ENCODE measurements at regions not wholly inside any gene's neighbourhood (a gene's known extent, or its start where the extent isn't known, plus 50 kb on each side); places are given as distances from the start of the nearest gene placed in this dataset.

DNA sequence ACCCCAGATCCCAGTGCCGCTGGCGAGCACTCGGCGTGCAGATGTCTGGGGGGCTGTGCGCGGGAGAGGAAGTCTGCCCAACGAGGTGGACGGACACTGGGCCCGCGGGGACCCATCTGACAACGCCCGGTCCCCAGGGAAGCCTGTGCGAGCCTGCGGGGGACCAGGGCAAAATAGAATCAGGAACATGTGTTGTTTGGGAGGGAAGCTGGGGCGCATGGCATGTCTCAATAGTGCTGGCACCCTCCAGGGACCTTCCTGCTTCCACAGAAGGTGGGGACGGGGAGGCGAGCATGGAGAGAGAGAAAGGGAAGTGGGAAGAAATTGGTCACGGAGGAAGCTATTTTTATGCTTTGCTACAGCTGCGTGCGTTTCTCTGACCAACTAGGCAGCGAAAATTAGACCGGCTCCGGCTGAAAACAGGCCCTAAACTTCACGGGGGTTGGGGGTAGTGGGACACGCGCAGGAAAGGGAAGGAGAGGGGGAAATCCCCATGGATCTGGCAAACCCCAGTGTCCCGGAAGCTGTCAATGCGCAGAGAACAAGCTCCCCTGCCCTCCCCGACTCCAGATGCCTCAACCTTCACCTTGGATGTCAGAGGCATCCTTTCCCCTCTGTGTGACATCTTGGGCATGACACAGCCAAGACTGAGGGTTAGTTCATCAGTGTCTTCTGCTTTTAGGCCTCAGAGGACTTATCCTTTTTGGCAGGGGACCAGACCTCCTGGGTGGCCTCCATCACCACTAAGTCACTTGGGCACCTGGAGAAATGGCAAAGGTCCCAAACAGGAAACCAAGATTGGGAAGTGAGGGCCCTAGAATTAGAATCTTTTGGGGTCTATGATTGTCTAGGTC, 169.8 kb upstream of the BCOR start:
- FAIRE-seq: no peak

DNA sequence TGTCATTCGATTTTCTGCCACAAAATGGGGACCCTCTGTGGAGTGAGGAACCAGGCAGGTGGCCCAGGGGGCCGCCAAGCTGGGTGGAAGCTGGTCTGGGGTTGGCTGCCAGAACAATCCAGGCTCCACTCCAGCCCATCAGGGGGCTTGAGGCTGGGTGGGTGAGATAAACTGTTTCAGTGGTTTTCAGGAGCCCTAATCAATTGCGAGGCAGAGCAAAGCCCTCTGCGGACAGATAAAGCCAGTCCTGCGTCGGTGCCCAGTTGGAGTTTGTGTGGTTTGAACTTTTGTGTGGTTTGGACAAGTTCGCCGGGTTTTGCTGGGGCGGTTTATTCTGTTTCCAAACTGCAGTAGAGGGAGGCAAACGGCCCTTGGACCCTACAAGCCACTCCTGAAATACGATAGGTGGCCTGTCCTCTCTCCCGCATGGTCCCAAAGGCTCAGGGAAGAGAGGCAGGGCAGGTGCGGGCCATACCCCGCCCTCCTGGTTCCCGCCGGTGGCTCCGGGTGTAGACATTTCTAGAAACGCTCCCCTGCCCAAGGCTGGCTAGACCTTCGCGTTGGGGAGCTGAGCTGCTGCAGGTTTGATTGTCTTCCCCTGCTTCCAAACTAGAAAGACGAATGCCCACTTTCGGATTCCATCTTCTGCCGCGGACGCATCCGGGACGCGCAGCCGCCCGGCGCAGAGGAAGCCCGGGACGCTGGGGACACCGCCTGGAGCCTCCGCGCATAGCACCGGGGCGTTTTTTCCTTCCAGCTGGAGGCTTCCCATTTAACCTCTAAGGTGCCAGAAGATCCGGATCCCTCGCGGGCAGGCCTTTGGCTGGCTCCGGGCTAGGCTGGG, 169.0 kb upstream of the BCOR start:
- FAIRE-seq: no peak

DNA sequence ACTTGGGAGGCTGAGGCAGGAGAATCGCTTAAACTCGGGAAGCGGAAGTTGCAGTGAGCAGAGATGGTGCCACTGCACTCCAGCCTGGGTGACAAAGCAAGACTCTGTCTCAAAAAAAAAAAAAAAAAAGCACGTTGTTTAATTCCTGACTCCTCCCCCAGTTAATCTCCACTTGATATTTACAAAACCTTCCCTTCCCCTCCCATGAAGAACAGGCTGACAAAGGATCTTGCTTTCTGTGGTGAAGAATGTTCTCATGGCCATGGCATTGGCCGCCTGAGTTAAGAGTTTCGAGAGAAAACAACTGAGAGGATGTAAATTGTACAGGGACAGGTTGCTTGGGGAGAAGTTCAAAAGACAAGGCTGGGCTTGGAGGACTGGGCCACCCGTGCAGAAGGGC, 168.2 kb upstream of the BCOR start:
- no peak for FAIRE-seq

DNA sequence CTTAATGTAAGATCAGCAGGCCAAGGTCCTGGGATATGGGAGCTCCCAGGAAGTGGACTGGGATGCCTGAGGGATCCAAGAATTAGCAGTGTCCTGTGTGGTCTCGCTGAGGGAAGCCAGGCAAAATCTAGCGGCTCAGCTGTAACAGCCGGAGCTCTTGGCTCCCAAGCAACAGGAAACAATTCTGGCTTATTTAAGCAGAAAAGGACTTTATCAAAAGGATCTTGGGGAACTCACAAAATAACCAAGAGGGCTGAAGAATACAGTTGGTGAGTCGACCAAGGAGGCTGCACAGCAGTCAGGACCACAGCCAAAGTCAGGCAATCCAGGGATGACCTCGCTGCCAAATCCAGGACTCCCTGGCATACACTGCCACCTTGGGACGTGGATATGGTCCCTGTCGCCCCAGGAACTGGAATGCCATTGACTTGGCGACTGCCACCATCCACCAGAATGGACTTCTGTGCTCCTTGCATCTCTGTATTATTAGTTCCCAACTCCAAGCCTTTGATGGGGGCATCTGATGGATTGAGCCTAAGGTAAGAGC, 165.3 kb upstream of the BCOR start:
- no peak for FAIRE-seq

DNA sequence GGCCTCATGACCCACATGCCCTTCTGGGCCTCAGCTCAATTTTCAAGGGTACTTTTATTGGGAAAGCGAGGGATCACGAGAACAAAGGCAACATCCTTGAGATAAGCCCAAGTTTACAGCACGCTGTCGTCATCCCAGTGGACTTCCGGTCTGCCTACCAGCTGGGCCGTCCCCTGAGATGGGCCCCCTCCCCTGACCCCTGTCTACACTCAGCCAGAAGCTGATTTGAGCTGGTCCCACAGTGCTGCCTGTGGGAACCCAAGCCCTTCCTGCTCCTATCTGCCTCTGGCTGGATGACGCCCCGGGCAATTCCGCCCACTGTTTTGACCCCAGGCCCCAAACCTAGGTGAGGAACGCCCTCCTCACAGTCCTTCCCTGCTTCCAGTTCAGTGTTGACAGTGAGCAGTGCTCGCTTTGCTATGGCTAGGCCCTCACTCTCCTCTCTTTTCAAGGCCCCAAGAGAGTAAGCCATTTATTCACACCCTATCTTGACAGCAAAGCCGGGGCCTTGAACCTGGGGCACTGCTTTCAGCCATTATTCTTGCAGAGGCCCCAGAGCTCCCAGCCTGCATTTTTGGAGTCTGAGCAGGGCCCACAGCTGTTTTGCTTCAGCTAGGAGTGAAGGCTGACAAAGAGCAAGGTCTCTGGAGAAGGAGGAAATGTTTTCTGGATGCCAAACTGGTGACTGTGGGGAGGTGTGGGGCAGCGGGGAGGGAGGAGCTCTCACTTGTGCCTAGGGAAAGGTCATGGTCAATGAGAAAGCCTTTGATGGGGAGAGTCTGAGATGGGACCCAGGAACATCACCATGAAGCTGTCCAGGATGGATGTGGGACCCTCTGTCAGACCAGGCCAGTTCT, 164.6 kb upstream of the BCOR start:
- FAIRE-seq: no peak

DNA sequence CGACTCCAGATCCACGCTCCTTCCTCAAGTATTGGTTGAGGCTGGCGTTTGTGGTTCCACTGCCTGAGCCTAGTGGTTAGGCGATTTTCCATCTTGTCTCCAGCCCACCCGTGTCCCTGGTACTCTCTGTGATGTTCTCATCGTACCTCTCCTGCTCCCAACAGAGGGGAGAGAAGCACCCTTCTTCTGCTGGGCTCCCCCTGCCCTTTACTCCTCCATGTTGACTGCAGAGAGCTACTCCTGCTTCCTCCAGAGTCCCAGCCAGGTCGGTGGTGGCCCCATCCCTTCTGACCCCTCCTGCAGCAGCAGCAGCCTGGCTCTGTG, 164.0 kb upstream of the BCOR start:
- no peak for FAIRE-seq

DNA sequence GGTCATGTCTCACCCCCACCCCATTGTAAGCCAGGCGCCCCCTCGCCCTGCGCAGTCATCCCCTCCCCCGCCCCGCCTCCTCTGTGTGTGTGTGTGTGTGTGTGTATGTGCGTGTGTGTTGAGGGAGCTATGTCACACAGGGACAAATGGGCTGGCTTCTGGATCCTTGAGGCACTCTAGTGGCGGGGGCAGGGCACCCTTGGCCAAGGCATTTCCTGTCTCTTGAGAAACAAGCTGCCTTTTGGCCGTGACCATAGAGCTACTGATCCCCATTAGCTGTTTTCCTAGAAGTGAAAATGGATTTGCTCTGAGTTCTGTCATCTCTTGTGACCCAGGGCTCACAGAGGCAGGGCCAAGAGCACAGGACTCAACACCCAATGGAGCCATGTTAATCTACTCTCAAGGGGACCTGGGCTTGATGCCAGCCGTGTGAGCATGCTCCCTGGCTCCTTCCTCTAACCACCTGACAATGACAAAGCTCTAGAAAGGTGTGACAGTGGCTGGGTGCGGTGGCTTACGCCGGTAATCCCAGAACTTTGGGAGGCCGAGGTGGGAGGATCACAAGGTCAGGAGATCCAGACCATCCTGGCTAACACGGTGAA, 162.5 kb upstream of the BCOR start:
- no peak for FAIRE-seq

DNA sequence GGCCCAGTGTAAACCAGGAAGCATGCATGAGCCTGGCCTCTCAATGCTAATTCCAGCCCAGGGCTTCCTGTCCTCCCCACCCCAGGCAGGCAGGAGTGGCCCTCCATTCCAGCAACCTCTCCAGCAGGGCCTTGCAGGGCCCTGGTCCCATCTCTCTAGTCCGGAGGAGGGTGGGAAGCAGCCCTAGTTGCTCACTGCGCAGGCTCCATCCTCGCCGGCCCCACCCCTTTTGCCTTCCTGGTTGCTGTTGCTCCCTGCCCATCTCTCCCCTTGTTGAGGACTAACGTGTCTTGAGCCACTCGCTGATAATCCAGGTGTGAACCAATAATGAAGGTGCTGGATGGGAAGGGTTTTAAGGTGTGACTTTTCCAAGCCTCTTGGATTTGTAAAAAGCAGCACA, 161.2 kb upstream of the BCOR start:
- no peak for FAIRE-seq

DNA sequence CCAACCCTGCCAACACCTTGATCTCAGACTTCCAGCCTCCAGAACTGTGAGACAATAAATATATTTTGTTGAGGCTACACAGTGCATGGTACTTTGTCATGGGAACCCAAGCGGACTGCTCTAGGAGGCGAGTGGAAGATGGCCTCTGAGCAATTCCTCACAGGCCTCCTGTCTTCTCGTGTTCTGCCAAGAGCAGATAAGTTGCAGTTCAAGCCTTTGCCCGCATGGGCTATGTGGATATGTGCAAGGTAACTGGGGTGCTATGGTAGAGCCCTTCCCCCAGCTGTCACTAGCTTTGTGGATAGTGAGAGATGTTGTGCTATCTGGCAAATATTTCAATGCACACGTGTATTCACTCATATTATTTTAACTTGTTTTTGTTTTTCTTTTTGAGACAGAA, 156.0 kb upstream of the BCOR start:
- no peak for FAIRE-seq

DNA sequence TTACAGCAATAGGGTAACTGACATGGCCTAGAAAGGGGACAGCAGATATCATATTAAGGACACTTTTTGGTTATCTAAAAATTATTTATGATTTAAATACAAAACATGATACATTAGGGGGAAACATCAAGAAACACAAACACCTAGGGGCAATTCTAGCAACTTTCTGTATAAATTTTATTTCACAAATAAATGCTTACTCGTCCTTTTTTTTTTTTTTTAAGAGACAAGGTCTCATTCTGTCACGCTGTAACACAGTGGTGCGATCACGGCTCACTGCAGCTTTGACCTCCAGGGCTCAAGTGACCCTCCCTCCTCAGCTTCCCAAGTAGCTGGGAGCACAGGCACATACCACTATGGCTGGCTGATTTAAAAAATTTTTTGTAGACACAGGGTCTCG, 151.8 kb upstream of the BCOR start:
- no peak for FAIRE-seq

DNA sequence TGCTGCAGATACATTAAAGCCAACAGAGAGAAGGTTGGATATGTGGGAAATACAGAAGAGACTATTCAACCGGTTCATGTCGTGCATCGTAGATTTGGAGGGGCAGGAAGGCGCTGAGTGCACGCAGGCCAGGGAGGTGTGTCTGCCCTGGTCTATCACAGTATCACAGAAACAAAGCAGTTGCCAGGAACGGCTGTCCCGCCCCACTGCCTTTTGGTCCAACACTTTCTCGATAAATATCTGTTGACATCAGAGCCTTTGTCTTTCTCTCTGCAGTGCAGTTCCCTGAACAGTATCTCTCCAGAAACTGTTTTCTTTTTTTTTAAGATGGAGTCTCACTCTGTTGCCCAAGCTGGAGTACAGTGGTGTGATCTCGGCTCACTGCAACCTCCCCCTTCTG, 151.1 kb upstream of the BCOR start:
- no peak for FAIRE-seq

DNA sequence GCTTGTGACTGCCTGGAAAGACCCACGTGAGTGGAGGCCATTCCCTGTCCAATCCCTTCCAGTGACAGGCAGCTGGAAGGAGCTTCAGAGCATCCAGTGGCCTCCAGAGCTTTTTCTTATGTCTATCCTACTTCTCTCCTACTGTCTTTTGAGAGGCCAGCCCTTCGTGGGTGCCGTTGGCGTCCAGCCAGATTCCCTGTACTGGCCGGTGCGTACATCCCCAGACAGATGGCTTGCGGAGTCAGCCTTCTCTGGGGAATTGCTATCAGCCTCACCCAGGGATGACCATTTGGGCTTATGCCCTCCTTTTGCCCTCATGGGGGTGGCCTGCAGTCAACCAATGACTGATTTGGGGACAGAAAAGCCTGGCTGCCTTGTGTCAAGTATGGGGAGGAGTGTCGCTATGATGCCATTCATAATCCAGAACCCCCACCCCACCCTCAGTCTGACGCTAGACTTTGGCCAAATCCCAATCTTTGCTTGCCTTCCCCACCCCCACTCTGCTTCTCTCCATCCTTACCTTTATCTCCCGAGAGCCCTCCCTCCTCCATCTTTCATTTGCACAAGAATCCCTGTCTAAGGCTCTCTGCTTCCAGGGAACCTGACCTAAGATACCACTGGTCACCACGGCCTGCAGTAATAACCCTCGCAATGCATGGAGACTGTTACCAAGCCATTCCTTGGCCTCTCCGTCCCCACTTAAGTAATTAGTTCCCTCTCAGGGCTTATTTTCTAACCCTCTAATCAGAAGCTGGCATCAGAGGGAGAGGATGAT, 150.3 kb upstream of the BCOR start:
- FAIRE-seq: no peak

DNA sequence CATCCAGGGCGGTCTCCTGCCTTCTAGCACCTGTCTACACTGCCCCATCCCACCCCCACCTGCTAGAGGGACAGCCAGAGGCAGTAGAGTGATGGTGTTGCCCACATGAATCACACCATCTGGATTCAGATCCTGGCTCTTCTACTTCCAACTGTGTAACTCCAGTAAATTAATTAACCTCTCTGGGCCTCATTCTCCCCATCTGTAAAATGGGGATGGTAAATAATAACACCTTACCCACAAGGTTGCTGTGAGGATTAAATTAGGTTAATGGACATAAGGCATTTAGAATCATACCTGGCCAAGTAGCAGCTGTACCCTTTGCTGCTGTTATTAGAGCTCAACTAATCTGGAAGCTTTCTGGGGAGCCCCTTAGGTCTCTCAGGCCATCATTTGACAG, 149.6 kb upstream of the BCOR start:
- FAIRE-seq: no peak

DNA sequence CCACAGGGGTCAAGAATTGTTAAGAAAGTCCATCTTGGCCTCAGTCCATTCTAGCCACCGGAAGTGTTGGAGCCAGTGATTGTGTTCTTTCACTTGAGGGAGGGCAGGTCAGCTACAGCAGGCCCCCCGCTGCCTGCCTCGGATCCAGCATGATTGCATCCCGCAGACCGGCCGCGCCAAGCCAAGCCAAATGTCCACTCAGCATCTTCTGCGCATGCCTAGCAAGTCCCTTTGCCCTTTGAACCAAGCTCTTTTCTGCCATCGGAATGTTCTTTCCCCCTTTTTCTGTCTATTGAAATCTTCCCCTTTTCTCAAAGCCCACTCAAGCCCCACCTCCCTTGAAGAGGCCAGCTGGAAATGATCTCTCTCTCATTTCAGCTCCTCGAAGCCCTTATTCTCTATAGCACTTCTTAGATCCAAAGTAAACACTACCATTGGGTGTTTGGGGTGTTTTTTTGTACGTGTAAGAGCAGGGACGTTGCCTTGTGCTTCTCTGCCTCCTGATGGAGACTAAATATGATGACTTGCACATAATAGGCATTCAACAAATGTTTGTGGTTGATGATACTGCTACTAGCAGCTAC, 147.8 kb upstream of the BCOR start:
- no peak for FAIRE-seq

DNA sequence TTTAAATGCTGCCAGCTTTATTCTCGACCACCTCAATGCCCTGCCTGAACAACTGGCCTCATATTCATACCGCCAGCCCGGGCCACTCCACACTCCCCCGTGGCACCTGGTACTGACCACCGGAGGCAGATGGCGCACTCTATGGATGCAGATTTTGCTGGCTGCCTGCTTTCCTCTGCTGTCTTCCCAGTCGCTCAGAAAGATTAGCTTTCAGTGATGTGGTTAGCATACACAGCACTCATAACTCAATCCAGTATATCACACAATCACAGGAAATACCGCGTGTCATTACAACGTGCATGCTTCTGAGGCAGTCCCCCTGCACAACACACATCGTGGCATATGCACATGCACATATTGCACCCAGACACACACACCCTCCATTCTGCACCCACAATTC, 147.2 kb upstream of the BCOR start:
- no peak for FAIRE-seq

DNA sequence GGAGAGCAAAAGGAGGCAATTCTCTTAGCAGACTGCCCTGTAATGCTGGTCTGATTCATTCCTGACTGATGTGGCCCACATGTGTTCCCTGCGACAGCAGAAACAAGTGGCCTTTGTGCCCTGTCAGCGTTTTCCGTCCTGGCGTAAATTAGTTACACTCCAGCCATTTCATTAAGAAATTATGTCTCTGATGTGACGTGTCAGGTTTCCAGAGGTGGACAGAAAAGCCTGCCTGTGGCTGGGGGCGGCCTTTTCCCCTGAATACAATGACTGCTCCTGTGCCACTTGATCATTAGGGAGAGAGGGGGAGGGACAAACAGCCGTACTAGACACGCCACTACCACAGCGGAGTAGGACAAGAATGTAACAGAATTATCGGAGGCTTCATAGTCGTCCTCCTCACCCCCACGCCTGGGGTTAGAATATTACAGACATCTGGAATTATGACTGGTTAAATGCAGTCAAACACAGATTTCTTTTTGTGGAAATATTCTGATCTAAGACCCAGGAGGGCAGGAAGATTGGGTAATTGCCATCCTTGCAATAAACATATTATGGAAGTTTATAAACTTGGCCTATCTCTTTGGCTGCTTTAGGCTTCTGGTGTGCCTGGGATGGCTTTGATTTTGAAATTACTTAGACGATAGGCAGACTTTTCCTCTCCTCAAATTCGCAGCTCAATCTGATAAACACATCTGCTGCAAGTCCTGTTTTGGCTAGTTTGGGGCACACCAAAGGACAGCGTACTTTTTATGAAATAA, 146.2 kb upstream of the BCOR start:
- FAIRE-seq: peak; percentile 96

DNA sequence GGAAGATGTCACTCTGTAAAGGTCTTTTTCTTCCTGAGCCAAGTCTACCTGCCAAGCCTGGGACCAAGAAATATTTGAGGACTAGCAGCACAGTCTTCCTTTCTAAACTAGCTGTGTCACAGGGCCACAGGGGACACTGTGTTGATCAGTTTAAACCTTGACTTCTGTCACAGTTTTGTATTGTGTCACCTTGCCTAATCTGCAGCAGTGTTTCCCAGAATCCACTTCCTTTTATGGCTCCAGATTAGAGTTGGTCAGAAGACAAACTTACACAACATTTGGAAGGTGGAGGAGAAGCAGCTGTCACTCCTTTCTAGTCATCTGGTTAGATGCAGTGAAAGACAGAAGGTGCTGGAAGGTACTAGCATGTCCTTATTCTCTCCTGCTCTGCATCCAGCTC, 143.1 kb upstream of the BCOR start:
- FAIRE-seq: no peak

DNA sequence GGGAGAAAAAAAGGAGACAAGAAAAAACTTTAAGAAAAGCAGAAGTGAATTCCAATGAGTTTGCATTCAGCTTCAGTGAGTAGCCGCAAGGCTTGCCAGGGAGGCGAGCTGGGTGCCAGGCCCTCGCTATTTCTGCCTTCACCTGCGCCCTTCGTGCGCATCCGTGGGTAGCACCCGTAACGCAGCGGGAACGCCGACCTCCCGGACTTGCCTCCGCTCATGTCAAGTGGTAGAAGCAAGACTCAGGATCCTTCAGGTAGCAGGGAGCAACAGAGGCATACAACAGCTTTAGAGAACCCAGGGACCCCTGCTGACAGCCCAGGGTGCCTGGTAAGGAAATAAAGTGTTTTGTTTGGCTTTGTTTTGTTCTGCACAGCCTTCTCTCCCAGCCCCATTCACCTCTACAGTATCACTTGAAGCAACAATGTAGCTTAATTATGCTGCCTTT, 140.0 kb upstream of the BCOR start:
- FAIRE-seq: no peak

DNA sequence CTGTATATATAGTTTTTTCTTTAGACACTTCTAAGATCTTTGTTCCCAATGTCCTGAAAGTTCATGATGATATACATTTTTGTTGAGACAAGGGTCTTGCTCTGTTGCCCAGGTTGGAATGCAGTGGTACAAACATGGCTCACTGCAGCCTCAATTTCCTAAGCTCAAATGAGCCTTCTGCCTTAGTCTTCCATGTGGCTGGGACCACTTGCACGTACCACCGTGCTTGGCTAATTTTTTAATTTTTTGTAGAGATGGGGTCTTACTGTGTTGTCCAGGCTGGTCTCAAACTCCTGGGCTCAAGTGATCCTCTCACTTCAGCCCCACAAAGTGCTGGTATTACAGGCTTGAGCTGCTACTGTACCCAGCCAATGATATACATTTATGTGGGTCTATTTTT, 132.9 kb upstream of the BCOR start:
- FAIRE-seq: no peak

DNA sequence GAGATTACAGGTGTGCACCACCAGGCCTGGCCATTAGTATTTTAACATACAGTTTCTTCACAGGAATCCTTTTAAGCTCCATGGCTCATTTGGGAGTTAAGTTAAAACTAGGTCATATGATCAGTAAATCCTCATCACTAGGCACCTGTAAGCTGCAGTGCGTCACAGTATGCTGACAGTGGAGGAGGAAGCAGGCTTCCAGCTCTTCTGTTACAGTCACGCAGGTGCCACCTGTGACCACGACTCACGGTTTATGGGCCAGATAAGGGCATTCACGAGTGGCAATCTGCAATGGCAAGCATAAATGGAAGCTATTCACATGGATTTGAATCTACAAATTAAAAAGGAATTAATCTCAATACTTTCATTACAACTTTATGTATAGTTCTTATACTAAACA, 129.4 kb upstream of the BCOR start:
- FAIRE-seq: no peak

DNA sequence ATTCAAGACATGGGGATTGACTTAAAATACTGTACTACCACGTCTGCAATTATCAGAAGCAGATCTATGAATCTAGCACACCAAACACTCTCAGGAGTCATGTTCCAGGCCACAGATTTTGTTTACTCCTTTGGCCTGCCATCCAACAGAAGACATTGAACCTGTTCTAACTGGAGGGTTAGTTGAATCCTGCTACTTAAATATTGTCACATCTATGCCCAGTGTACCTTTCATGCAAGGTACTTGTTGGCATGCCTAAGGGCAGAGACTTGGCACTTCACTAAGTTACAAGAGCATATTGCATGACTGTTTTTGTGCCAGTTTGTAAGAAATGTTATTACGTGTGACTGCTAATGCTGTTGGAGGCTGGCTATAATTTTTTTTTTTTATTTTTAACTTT, 126.9 kb upstream of the BCOR start:
- FAIRE-seq: no peak

Measured in islet of Langerhans (tissue), 1 donor.